ENCODE measurements at regions not wholly inside any gene's neighbourhood (a gene's known extent, or its start where the extent isn't known, plus 50 kb on each side); places are given as distances from the start of the nearest gene placed in this dataset.

GRCh38 chr15:96415513-96416217 is 85.2 kb downstream of the NR2F2 start:
- TF ChIP-seq CTCF (IDR thresholded peaks at IDR 0.05) = no peak
- H3K27ac ChIP-seq = no peak overlapping the region
- no peaks in the 10 kb centered on the region for H3K9me3 ChIP-seq
- no peaks in the 10 kb centered on the region for H3K36me3 ChIP-seq
- peaks cover 5 to 92% of the 10 kb centered on the region in 2 donors for H3K27me3 ChIP-seq
- H3K4me1 ChIP-seq = peaks cover 0 to 17% (median 15%) of the 10 kb centered on the region in 4 donors
- no peak for DNase-seq
- intact Hi-C loops (cut with DNase I; ENCODE audit: low total_unique reads) = no loop called here
- H3K4me3 ChIP-seq = peak overlapping the region in 1 of 2 donors; percentile 50

- Histone ChIP-seq H3K27me3 (peaks cover 5 to 85% of the 10 kb centered on the region in 2 donors), H3K4me3 (peak overlapping the region; percentile 32 to 50), H3K27ac (no peak overlapping the region), H3K4me1 (peaks cover 0 to 17% (median 15%) of the 10 kb centered on the region in 4 donors), H3K9me3 (no peaks in the 10 kb centered on the region), H3K36me3 (no peaks in the 10 kb centered on the region)
- TF ChIP-seq CTCF (IDR thresholded peaks at IDR 0.05) = no peak
- DNase-seq = no peak
- intact Hi-C loops (cut with DNase I; ENCODE audit: low total_unique reads) = no loop called here
Measured at GRCh38 chr15:96416218-96416933, 85.9 kb downstream of the NR2F2 start.

GRCh38 chr15:96416934-96417759 is 86.6 kb downstream of the NR2F2 start:
- intact Hi-C loops (cut with DNase I; ENCODE audit: low total_unique reads) = no loop called here
- Histone ChIP-seq H3K36me3 (no peaks in the 10 kb centered on the region), H3K4me1 (peaks cover 0 to 17% (median 15%) of the 10 kb centered on the region in 4 donors), H3K27ac (no peak overlapping the region), H3K4me3 (peak overlapping the region; percentile 32 to 50), H3K27me3 (peaks cover 5 to 80% of the 10 kb centered on the region in 2 donors), H3K9me3 (no peaks in the 10 kb centered on the region)
- TF ChIP-seq CTCF (IDR thresholded peaks at IDR 0.05) = no peak
- no peak for DNase-seq

- no peak overlapping the region for H3K4me3 ChIP-seq
- no peak for DNase-seq
- H3K4me1 ChIP-seq = peaks cover 0 to 17% (median 15%) of the 10 kb centered on the region in 4 donors
- no peak for TF ChIP-seq CTCF (IDR thresholded peaks at IDR 0.05)
- H3K36me3 ChIP-seq = no peaks in the 10 kb centered on the region
- peaks cover 5 to 76% of the 10 kb centered on the region in 2 donors for H3K27me3 ChIP-seq
- H3K27ac ChIP-seq = no peak overlapping the region
- H3K9me3 ChIP-seq = no peaks in the 10 kb centered on the region
- intact Hi-C loops (cut with DNase I; ENCODE audit: low total_unique reads) = no loop called here
Measured at GRCh38 chr15:96417760-96418130, 87.2 kb downstream of the NR2F2 start.

- no peak for DNase-seq
- no peaks in the 10 kb centered on the region for H3K36me3 ChIP-seq
- H3K9me3 ChIP-seq = no peaks in the 10 kb centered on the region
- H3K27me3 ChIP-seq = peaks cover 5 to 72% of the 10 kb centered on the region in 2 donors
- no peak for TF ChIP-seq CTCF (IDR thresholded peaks at IDR 0.05)
- no peak overlapping the region for H3K27ac ChIP-seq
- no peak overlapping the region for H3K4me3 ChIP-seq
- peaks cover 0 to 17% (median 15%) of the 10 kb centered on the region in 4 donors for H3K4me1 ChIP-seq
- intact Hi-C loops (cut with DNase I; ENCODE audit: low total_unique reads) = no loop called here
Measured at GRCh38 chr15:96418146-96418545, 87.6 kb downstream of the NR2F2 start.

All from tibial artery (tissue), 4 donors.